Right cardiac atrium (tissue), 5 donors: ENCODE measurements at regions not wholly inside any gene's neighbourhood (a gene's known extent, or its start where the extent isn't known, plus 50 kb on each side); places are given as distances from the start of the nearest gene placed in this dataset.

ENCODE experiments used
- ATAC-seq, 2 donors: fragments of 200-7000 bp; cut with Tn5 transposase; one replicate each; pipeline versions ENCODE4 v1.8.0 to v1.9.1; 2020; ENCODE audit warnings: moderate library complexity in 2 of 2, mild to moderate bottlenecking in 1 of 2
- DNase-seq, 3 donors: peaks; one replicate each; pipeline ENCODE4 v3.0.0-alpha.2; 2020
- H3K27ac ChIP-seq: one replicate; pipeline ENCODE4 v1.5.1; 2013; ENCODE audit warnings: mild to moderate bottlenecking, low read length, control low read depth, moderate library complexity
- H3K27me3 ChIP-seq: one replicate; pipeline ENCODE4 v1.6.1; 2013; ENCODE audit not compliant: control insufficient read depth, insufficient read depth
- H3K4me1 ChIP-seq: one replicate; pipeline ENCODE4 v1.6.1; 2013; ENCODE audit warnings: low read length; ENCODE audit not compliant: control insufficient read depth, insufficient read depth
- H3K4me3 ChIP-seq: one replicate; pipeline ENCODE4 v1.5.1; 2013; ENCODE audit warnings: low read length, control low read depth
- H3K9me3 ChIP-seq: one replicate; pipeline ENCODE4 v1.6.1; 2013; ENCODE audit warnings: low read length; ENCODE audit not compliant: control insufficient read depth
- WGBS: extraction: QIAGEN DNeasy Blood & Tissue Kit; methylation state at CpG from one replicate; pipeline ENCODE4 v1.1.7; 2013; 5-methylcytosine and 5-hydroxymethylcytosine counted together
- intact Hi-C, 4 donors: fragments of 100-400 bp; cut with DNase I; formaldehyde crosslinking; loops; one replicate each; pipeline versions ENCODE4 v1.11.0 to v1.14.0; 2022 to 2023
- donor health status: healthy with polysubstance abuse.
- donor health status: DM: no; HTN: yes; CAD: no.
- donor health status: DM: no; HTN: no; CAD: no.
- donor health status: DM: no; HTN: yes; CAD: no; lungs with severe emphysema.
- donor health status: DM: yes; HTN: yes; CAD: no.

DNA sequence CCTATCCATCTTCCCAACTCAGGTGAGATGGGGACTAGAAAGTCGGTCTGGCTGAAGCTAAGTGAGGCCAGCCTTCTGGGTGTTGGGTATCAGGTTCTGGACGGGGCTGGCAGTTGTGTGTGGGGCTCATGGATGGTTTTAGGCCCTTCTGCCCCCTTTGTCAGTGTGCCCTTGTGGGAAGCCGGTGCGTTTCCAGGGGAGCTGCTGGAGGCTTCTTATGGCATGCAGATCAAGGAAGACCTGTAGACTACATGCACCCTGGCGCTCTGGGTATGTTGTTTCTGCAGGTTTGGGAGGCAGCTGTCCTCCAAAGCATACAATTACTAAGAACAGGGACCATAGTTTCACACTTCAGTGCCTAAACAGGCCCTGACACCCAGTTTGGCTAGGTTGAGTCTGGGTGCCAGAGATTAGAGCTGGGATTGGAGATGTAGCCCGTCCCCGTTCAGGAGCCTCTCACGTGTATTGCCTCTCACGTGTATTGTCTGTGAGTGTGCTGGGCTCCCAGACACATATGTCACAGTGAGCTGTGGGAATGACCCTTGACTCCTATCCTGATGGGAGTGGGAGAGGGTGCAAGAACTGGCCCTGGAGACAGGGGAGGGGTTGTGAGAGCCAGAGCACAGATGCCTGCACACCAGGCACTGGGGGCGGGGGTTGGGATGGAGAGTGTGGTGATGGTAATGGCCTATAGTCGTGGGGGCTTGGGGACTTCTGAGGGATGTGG is 84.4 kb downstream of the SLC25A47 start:
- DNase-seq, result no peak
- ATAC-seq, result peak in 1 of 2 donors; percentile 21
- Histone ChIP-seq H3K9me3 (no peaks in the 10 kb centered on the region), H3K4me1 (peaks cover 5% of the 10 kb centered on the region), H3K27me3 (no peaks in the 10 kb centered on the region), H3K4me3 (no peak overlapping the region), H3K27ac (no peak overlapping the region)
- 94% methylated on average over 11 of the region's 11 CpGs for WGBS
- intact Hi-C loops, result loop anchor here in 1 of 4 donors (10.0 kb wide), 1 partner anchor 137 kb away; no protein-coding TSS in a partner anchor

DNA sequence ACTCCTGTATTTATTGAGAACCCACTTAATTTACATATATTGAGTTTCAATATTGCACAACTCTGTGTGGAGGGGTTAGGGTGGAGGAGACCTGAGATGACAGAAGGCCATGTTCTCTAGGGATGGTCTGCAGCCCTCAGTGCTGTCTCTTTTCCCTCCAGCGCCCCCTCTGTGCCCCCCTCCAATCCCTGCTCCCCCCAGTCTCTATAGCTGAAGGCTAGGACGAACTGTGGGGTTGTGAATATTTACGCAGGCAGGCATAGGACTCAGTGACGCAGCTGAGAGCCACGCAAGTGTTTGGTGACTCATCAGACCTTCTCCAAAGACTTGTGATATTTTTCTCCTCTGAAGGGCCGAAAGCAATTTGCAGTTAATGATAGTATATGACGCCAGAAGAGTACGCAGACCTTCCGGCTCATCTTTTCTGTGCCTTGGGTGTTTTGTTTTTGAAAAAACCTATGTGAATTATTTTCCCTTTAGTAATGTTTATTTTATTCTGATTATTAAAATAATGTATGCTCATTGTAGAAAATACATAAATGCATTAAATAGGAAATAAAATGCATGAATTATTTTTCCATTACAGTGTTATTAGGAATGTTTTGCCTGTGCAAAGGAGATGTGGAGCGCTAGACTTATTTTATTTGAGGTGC is 85.3 kb downstream of the SLC25A47 start:
- ATAC-seq (no peak), DNase-seq (no peak)
- intact Hi-C loops, result loop anchor here in 1 of 4 donors (10.0 kb wide), 1 partner anchor 136 kb away; no protein-coding TSS in a partner anchor
- 90% methylated on average over 10 of the region's 10 CpGs for WGBS
- Histone ChIP-seq H3K4me3 (no peak overlapping the region), H3K9me3 (no peaks in the 10 kb centered on the region), H3K27ac (no peak overlapping the region), H3K4me1 (peaks cover 5% of the 10 kb centered on the region), H3K27me3 (no peaks in the 10 kb centered on the region)

GRCh38 chr14:100409003-100409360 is 85.8 kb downstream of the SLC25A47 start:
- Histone ChIP-seq H3K4me3 (no peak overlapping the region), H3K27me3 (no peaks in the 10 kb centered on the region), H3K4me1 (peaks cover 5% of the 10 kb centered on the region), H3K9me3 (no peaks in the 10 kb centered on the region), H3K27ac (no peak overlapping the region)
- intact Hi-C loops, result loop anchor here in 1 of 4 donors (10.0 kb wide), 1 partner anchor 136 kb away; no protein-coding TSS in a partner anchor
- WGBS, result 84% methylated on average over 6 of the region's 6 CpGs
- DNase-seq, result no peak
- no peak for ATAC-seq

DNA sequence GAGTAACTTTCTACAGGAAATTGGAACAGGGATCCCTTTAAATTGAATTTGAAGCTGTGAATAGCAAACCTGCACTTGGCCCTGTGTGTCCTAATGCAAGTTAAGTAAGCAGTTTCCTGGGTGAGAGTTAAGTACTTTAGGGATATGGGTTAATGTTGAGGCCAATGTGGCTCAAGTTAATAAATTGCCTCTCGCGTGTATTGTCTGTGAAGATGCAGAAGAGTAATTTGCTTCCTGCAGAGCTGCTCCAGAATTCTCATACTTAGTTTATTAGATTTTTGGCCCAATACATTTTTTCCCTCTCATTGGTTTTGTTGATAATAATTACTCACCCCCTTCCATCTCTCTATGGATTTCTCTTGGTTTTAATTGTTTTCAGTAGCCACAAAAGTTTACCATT is 86.5 kb downstream of the SLC25A47 start:
- Histone ChIP-seq H3K4me3 (no peak overlapping the region), H3K27me3 (no peaks in the 10 kb centered on the region), H3K4me1 (peaks cover 3% of the 10 kb centered on the region), H3K27ac (no peak overlapping the region), H3K9me3 (no peaks in the 10 kb centered on the region)
- intact Hi-C loops, result loop anchor here in 1 of 4 donors (10.0 kb wide), 1 partner anchor 135 kb away; no protein-coding TSS in a partner anchor
- no peak for ATAC-seq
- 59% methylated on average over 2 of the region's 2 CpGs for whole genome bisulfite sequencing
- DNase-seq, result no peak

DNA sequence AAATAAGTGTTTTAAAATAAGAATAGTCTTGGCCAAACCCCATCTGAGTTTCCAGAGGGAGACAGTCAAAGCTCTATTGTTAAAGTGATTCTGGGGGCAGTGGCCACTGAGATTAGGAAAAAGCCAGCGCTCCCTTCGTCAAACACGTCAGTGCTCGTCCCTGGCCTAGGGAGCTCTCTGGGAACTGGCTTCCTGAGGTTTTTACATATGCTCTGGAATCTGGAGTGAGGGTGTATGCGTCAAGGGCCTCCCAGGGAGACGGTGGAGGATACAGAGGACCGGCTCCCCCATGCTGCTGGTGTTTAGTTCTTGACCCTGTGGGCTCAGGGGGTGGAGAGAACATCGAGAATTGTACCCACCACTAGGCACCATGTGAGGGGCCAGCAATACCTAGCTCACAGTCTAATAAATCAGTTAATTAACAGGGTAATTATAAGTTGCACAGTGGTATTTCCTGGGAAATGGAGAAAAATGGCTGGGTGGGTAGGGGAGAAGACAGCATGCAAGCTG is 87.0 kb downstream of the SLC25A47 start:
- Histone ChIP-seq H3K9me3 (no peaks in the 10 kb centered on the region), H3K27me3 (no peaks in the 10 kb centered on the region), H3K27ac (no peak overlapping the region), H3K4me3 (no peak overlapping the region), H3K4me1 (peaks cover 3% of the 10 kb centered on the region)
- DNase-seq, result no peak
- no peak for ATAC-seq
- intact Hi-C loops, result no loop called here
- 68% methylated on average over 8 of the region's 8 CpGs for WGBS

GRCh38 chr14:100413699-100414098 is 90.6 kb downstream of the SLC25A47 start:
- H3K9me3 ChIP-seq, result no peaks in the 10 kb centered on the region
- no peaks in the 10 kb centered on the region for H3K27me3 ChIP-seq
- no peak overlapping the region for H3K27ac ChIP-seq
- ATAC-seq (no peak), DNase-seq (no peak)
- intact Hi-C loops, result no loop called here
- no peaks in the 10 kb centered on the region for H3K4me1 ChIP-seq
- H3K4me3 ChIP-seq, result no peak overlapping the region
- 96% methylated on average over 7 of the region's 7 CpGs for WGBS

GRCh38 chr14:100415226-100415625 is 92.1 kb downstream of the SLC25A47 start:
- DNase-seq, result no peak
- no peaks in the 10 kb centered on the region for H3K4me1 ChIP-seq
- intact Hi-C loops, result no loop called here
- ATAC-seq, result no peak
- H3K4me3 ChIP-seq, result no peak overlapping the region
- no peaks in the 10 kb centered on the region for H3K27me3 ChIP-seq
- H3K9me3 ChIP-seq, result no peaks in the 10 kb centered on the region
- no peak overlapping the region for H3K27ac ChIP-seq
- 91% methylated on average over 3 of the region's 3 CpGs for WGBS

DNA sequence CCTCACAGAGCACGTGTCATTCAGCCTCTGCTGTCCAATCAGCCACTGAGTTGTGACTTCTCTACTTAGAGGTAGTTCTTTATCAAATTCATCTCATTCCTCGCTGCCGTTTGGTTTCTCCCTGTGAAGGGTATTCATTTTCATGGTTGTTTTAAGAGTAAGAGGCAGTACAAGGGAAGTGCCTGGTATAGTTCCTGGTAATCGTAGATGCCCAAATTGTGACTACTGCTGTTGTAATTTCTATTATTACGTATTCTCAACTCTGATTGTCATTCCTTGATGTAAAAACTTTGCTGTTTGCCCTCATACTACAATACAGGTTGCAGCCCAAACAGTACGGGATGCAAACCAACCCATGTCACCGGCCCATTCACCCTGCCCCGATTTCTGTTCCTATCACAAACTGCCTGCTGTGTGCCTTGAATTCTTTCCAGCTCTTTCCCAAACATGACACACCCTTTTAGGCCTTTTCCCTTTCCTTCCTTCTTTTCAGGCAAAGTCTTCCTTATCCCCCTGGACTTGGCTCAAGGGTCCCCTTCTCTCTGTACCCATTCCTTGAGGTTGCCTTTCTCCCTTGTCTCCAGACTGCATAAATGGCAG is 93.0 kb downstream of the SLC25A47 start:
- no peaks in the 10 kb centered on the region for H3K9me3 ChIP-seq
- WGBS, result 77% methylated on average over 8 of the region's 8 CpGs
- H3K4me3 ChIP-seq, result no peak overlapping the region
- no peaks in the 10 kb centered on the region for H3K27me3 ChIP-seq
- H3K4me1 ChIP-seq, result no peaks in the 10 kb centered on the region
- intact Hi-C loops, result no loop called here
- no peak for DNase-seq
- peak in 1 of 2 donors; percentile 29 for ATAC-seq
- H3K27ac ChIP-seq, result no peak overlapping the region

- H3K4me3 ChIP-seq, result no peak overlapping the region
- peak in 2 of 3 donors; percentile 46 to 64 for DNase-seq
- peak; percentile 81 to 86 for ATAC-seq
- no peaks in the 10 kb centered on the region for H3K27me3 ChIP-seq
- intact Hi-C loops, result no loop called here
- WGBS, result 69% methylated on average over 13 of the region's 13 CpGs
- no peaks in the 10 kb centered on the region for H3K9me3 ChIP-seq
- H3K27ac ChIP-seq, result no peak overlapping the region
- H3K4me1 ChIP-seq, result no peaks in the 10 kb centered on the region
Observed at GRCh38 chr14:100416921-100417860, 94.1 kb downstream of the SLC25A47 start.

DNA sequence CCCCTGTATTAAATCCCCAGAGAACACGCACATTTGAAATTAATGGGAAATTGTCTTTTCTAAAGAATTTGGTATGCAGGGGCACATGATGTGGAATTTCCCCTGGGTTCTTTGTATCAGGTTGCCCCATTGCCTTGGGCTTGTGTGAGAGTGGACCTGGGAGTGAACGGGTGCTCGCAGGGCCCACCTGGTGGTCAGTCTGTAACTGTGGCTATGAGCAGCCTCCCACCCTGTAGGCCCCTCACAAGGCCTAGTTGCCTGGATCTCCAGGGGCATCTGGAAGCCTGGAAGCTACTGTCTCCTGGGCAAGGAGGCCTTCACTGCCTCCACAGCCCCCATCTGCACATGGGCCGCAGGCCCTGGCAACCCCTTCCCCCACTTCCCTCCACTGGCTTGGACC is 96.7 kb downstream of the SLC25A47 start:
- no peak for DNase-seq
- Histone ChIP-seq H3K9me3 (no peaks in the 10 kb centered on the region), H3K27me3 (no peaks in the 10 kb centered on the region), H3K4me1 (no peaks in the 10 kb centered on the region), H3K4me3 (no peak overlapping the region), H3K27ac (no peak overlapping the region)
- no peak for ATAC-seq
- 98% methylated on average over 4 of the region's 4 CpGs for WGBS
- intact Hi-C loops, result no loop called here
